ENCODE measurements at regions not wholly inside any gene's neighbourhood (a gene's known extent, or its start where the extent isn't known, plus 50 kb on each side); places are given as distances from the start of the nearest gene placed in this dataset.
"Not testable (repeated sequence)": the region's sequence is repeated elsewhere in the genome, so short reads cannot be mapped to it uniquely, and the experiment has no call there.

DNA sequence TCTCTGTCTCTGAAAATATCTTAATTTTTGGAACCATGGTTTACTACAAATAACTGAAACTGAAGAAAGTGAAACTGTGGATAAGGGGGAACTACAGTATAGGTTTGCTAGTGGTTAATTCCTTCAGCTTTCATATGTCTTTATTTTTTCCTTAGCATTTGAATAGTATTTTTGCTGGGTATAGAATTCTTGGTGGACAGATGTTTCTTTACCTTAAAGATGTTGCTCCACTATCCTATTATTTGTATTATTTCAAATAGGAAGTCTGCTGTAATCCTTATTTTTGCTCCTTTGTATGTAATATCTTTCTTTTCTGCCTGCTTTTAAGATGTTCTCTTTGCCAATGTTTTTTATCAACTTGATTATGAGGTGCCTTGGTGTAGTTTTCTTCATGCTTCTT lies 152.9 kb upstream of the ISL1 start:
- intact Hi-C loops (cut with micrococcal nuclease; ENCODE audit: unreplicated experiment) = no loop called here
- BruUV-seq (replicated peaks) = no TSS peak
- peaks cover 3% of the 10 kb centered on the region for H3K9me3 Mint-ChIP-seq (ENCODE audit: low read depth, unreplicated experiment)

DNA sequence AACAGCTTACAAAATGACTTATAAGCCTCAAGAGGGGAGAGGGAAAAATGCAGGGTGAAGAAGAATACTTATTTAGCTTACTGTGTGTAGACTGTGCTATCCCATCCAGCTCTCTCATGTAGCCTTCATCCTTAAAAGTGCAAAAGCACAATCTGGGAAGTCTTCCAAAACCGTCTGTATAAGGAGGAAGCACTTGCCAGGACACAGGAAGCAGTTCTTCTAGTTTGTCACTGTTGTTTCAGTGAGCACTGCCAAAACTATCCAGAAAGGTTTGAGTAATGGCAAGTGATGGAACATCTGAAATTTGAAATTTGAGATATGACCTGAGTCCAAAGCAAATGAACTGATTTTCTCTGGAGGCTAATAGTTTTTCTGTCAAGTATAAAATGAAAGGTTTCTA lies 140.8 kb upstream of the ISL1 start:
- H3K9me3 Mint-ChIP-seq (ENCODE audit: low read depth, unreplicated experiment) = peaks cover 2% of the 10 kb centered on the region
- TF ChIP-seq, protein P1, sequence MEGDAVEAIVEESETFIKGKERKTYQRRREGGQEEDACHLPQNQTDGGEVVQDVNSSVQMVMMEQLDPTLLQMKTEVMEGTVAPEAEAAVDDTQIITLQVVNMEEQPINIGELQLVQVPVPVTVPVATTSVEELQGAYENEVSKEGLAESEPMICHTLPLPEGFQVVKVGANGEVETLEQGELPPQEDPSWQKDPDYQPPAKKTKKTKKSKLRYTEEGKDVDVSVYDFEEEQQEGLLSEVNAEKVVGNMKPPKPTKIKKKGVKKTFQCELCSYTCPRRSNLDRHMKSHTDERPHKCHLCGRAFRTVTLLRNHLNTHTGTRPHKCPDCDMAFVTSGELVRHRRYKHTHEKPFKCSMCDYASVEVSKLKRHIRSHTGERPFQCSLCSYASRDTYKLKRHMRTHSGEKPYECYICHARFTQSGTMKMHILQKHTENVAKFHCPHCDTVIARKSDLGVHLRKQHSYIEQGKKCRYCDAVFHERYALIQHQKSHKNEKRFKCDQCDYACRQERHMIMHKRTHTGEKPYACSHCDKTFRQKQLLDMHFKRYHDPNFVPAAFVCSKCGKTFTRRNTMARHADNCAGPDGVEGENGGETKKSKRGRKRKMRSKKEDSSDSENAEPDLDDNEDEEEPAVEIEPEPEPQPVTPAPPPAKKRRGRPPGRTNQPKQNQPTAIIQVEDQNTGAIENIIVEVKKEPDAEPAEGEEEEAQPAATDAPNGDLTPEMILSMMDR (IDR thresholded peaks at IDR 0.05; ENCODE audit: unreplicated experiment) = no peak
- H3K36me3 Mint-ChIP-seq (ENCODE audit: insufficient read depth, unreplicated experiment) = no peaks in the 10 kb centered on the region
- BruUV-seq (replicated peaks) = no TSS peak
- CTCF ChIA-PET = no interaction called here
- H3K27ac Mint-ChIP-seq (ENCODE audit: unreplicated experiment) = no peak overlapping the region
- H3K4me1 Mint-ChIP-seq (ENCODE audit: low read depth, unreplicated experiment) = no peaks in the 10 kb centered on the region
- no peaks in the 10 kb centered on the region for H3K27me3 Mint-ChIP-seq (ENCODE audit: unreplicated experiment)
- DNase-seq = no peak
- intact Hi-C loops (cut with micrococcal nuclease; ENCODE audit: unreplicated experiment) = no loop called here
- H3K4me3 Mint-ChIP-seq (ENCODE audit: low read depth, unreplicated experiment) = no peak overlapping the region

More for the DNA sequence above, 152.9 kb upstream of the ISL1 start:
- Mint-ChIP-seq H3K27ac (ENCODE audit: unreplicated experiment) (no peak overlapping the region), H3K36me3 (ENCODE audit: insufficient read depth, unreplicated experiment) (no peaks in the 10 kb centered on the region), H3K27me3 (ENCODE audit: unreplicated experiment) (no peaks in the 10 kb centered on the region), H3K4me3 (ENCODE audit: low read depth, unreplicated experiment) (no peak overlapping the region), H3K4me1 (ENCODE audit: low read depth, unreplicated experiment) (peaks cover 21% of the 10 kb centered on the region)
- DNase-seq = no peak
- TF ChIP-seq, protein P1 (IDR thresholded peaks at IDR 0.05; ENCODE audit: unreplicated experiment) = no peak
- CTCF ChIA-PET = no interaction called here

DNA sequence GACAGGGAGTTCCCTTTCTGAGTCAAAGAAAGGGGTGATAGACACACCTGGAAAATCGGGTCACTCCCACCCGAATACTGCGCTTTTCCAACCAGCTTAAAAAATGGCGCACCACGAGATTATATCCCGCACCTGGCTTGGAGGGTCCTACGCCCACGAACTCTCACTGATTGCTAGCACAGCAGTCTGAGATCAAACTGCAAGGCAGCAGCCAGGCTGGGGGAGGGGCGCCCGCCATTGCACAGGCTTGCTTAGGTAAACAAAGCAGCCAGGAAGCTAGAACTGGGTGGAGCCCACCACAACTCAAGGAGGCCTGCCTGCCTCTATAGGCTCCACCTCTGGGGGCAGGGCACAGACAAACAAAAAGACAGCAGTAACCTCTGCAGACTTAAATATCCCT lies 132.3 kb upstream of the ISL1 start:
- DNase-seq; intact Hi-C loops (cut with micrococcal nuclease; ENCODE audit: unreplicated experiment); H3K4me1 Mint-ChIP-seq (ENCODE audit: low read depth, unreplicated experiment); H3K4me3 Mint-ChIP-seq (ENCODE audit: low read depth, unreplicated experiment); H3K9me3 Mint-ChIP-seq (ENCODE audit: low read depth, unreplicated experiment); H3K27me3 Mint-ChIP-seq (ENCODE audit: unreplicated experiment); CTCF ChIA-PET; BruUV-seq (replicated peaks); H3K36me3 Mint-ChIP-seq (ENCODE audit: insufficient read depth, unreplicated experiment); H3K27ac Mint-ChIP-seq (ENCODE audit: unreplicated experiment): not testable (repeated sequence)

DNA sequence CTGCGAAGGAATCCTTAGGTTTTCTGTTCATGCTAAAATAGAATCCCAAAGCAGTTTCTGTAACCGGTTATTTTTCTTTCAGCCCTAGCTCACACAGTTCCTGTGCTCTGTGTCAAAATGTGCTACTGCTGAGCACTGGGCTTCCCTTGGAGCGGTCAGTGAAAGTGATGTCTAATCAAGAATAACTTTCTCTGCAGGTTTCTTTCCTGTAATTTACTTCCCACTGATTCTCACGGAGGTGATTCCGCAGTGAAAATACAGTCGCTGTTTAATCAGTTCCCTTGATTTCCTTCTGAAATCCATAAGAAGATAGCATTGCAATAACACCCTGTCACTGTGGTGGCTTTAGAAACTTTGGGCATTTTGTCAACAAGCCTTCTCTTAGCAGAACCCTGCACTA lies 112.0 kb upstream of the ISL1 start:
- no TSS peak for BruUV-seq (replicated peaks)
- no peaks in the 10 kb centered on the region for H3K27me3 Mint-ChIP-seq (ENCODE audit: unreplicated experiment)
- H3K4me1 Mint-ChIP-seq (ENCODE audit: low read depth, unreplicated experiment) = peaks cover 16% of the 10 kb centered on the region
- H3K27ac Mint-ChIP-seq (ENCODE audit: unreplicated experiment) = no peak overlapping the region
- CTCF ChIA-PET = no interaction called here
- peaks cover 3% of the 10 kb centered on the region for H3K9me3 Mint-ChIP-seq (ENCODE audit: low read depth, unreplicated experiment)
- no peaks in the 10 kb centered on the region for H3K36me3 Mint-ChIP-seq (ENCODE audit: insufficient read depth, unreplicated experiment)
- no peak for DNase-seq
- intact Hi-C loops (cut with micrococcal nuclease; ENCODE audit: unreplicated experiment) = no loop called here
- H3K4me3 Mint-ChIP-seq (ENCODE audit: low read depth, unreplicated experiment) = no peak overlapping the region
- TF ChIP-seq, protein P1 (IDR thresholded peaks at IDR 0.05; ENCODE audit: unreplicated experiment) = no peak

DNA sequence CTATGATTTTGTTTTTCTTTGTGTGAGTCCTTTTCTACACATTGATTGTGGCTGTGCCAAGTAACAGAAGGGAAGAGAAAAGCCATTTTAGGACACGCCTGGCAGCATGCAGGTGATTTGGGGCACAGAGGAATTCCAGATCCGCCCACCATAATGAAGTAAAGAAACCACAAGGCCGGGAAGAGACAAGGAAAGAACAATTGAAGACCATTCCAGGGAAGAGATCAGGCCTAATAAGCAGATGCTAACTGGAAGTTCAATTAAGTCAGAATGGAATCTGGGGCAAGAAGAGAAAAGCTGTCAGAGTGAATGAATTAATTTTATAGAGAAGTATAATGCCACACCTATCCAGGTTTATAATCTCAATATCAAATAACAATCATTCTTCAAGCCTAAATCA lies 110.2 kb upstream of the ISL1 start:
- Mint-ChIP-seq H3K27ac (ENCODE audit: unreplicated experiment) (peak overlapping the region; percentile 20), H3K4me1 (ENCODE audit: low read depth, unreplicated experiment) (peaks cover 16% of the 10 kb centered on the region), H3K27me3 (ENCODE audit: unreplicated experiment) (no peaks in the 10 kb centered on the region), H3K9me3 (ENCODE audit: low read depth, unreplicated experiment) (peaks cover 3% of the 10 kb centered on the region), H3K36me3 (ENCODE audit: insufficient read depth, unreplicated experiment) (no peaks in the 10 kb centered on the region), H3K4me3 (ENCODE audit: low read depth, unreplicated experiment) (no peak overlapping the region)
- no peak for DNase-seq
- TF ChIP-seq, protein P1 (IDR thresholded peaks at IDR 0.05; ENCODE audit: unreplicated experiment) = no peak
- intact Hi-C loops (cut with micrococcal nuclease; ENCODE audit: unreplicated experiment) = no loop called here
- CTCF ChIA-PET = no interaction called here
- BruUV-seq (replicated peaks) = no TSS peak

All from Calu3 (cell line).